GM18867 (cell line): ENCODE measurements at regions not wholly inside any gene's neighbourhood (a gene's known extent, or its start where the extent isn't known, plus 50 kb on each side); places are given as distances from the start of the nearest gene placed in this dataset.
A peak's percentile ranks its signal among the peaks of the same experiment; 100 is the strongest.

ENCODE experiments used
- ATAC-seq: cut with Tn5 transposase; IDR thresholded peaks from one replicate; pipeline ENCODE4 v1.9.1; 2021; ENCODE audit warnings: mild to moderate bottlenecking, moderate library complexity; ENCODE audit not compliant: unreplicated experiment

DNA sequence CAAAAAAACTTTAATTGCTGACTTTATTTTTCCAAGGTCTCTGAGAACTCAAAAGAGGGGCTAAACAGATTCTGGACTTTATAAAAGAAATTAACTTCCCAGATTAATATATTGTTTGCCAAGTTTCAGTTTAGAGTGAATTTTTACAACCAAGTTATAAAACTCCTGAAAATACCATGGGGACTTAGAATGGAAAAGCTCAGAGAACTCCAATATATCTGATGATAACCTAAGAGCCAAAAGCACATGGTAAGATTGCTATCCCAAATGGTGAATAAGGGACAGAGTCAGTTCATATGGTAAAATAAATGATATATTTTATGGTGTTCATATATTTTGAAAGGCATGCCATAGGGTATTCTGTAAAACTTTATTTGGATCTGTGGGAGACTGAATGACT, 470.9 kb downstream of the TTLL7 start:
- no peak for ATAC-seq

DNA sequence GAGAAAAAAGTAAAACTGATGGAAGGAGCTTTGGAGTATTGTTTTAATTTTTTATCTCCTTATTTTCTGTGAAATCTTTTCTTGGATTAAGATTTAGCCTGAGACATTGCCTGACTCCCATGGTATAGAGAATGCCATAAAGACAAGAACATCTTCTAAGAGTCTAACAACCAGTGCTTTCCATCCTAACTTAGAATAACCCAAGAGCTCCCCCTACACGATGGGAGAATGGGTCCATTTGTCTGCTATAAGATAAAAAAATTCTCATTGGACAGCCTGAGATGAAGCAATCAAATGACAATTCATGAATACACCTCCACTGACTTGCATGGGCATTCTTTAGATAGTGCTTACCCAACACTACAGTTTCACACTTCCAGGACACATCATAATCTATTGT, 478.1 kb downstream of the TTLL7 start:
- ATAC-seq = no peak

DNA sequence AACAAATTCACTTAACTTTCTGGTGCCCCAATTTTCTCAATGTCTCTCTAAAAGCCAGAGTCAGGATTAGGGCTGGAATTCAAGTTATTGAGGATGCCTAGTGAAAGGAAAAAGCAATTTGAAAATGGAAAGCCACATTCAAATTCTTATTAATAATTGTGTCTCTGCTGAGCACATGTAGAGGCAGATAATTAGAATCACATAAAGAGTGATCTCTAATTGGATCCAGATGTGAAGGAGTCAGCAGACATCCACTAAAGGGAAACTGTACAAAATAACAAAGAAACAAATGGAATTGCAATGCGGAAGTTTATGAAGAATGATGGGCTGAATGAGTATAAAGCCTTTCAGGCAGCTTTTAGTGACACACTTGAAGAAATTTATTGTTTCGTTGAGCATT, 482.6 kb downstream of the TTLL7 start:
- ATAC-seq = no peak

DNA sequence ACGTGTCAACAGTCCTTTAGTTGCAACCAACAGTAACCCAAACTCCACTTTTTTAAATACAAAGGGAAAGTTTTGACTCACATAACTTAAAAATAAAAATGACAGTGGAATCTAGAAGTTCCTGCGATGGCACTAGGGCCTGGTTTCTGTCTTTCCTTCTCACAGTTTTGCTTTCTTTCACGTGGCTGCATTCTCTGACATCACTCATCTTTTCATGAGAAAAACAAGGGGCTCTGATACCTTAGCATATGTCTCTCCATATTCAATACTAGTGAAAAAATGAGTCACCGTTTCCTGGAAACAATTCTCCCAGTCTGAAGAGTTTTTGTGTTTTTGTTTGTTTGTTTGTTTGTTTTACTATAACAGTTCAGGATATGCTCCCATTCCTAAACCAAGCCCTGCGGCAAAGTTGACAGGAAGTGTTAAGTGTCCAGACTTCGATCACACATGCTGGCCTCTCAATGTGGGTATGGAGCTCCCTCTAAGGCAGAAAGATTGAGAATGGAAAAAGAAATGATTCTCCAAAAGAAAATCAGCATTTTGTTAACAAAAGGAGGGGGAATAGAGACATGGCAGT, 483.3 kb downstream of the TTLL7 start:
- no peak for ATAC-seq

DNA sequence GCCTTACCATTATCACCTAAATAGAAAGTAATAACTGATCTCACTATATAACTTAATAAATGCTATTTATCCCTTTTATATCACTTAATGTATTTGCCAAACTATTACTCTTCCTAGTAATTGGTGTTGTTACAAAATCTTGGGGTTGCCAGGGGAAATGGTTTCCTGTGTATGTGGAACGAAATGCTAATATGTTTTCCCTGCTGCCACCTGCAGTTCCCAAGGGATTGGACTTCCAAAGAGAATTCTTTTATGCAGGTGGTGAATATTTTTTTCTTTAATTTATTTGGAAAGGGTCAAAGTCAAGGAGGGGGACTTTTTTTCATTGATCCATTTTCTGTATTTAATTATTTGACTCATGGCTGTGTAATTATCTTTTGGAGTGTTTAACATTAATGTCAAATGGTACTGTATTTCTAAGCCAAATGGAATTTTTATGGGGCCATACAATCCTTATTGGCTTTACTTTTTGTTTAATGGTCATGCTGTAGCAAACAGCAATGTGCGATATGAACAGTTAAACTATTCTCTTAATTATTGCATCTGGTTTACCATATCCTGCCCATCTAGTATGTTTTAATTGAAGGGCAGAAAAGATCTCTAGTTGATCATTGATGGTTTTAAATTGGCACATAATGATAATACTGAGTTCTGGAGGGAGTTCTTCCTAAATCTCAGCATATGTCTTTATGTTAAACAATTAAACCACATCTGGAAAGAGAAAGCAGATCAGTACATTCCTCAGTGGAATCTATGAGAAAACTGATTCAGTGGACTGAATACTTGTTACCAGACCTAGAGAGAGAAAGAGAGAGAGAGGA, 486.3 kb downstream of the TTLL7 start:
- ATAC-seq = no peak

GRCh38 chr1:83511146-83511726, 487.7 kb downstream of the TTLL7 start:
- no peak for ATAC-seq

DNA sequence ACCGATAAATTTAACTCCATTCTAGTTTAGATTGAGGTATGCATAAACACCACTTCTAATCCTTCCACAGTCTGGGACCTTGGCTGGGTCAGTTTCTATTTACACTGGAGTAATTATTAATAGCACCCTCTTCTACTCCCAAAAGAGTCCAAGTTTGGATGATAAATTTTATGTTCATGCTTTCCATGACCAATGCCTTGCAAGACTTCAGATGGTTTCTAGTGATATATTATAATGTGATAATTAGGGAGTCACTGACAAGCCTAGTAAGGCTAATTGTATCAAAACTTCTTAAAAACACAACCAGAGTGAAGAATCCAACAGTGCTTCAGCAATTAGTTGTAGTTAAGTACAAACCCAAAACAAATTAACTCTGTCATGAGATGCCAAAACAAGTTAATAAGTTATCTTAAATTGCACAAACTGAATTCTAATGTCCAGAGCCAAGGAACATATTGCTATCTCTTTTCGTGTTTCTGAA, 489.6 kb downstream of the TTLL7 start:
- ATAC-seq = no peak

GRCh38 chr1:83508485-83509151, 490.3 kb downstream of the TTLL7 start:
- peak; percentile 91 for ATAC-seq

DNA sequence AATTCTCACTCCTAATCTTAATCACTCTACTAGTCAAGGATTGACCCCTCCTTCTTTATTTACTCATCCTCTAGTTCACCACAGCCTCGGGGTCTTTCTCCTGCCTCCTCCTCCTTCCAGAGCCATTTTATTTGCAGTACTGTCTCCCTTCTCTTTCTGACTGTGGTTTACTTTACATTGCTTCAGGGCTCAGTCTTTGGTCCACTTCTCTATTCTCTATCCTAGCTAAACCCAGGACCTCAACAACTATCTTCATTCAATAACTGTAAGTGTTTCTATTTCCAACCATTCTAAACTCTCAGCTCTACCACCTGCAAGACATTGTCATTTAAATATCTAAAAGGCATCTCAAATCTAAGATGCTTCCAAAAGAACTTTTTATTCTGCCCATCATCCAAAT, 493.8 kb downstream of the TTLL7 start:
- no peak for ATAC-seq

DNA sequence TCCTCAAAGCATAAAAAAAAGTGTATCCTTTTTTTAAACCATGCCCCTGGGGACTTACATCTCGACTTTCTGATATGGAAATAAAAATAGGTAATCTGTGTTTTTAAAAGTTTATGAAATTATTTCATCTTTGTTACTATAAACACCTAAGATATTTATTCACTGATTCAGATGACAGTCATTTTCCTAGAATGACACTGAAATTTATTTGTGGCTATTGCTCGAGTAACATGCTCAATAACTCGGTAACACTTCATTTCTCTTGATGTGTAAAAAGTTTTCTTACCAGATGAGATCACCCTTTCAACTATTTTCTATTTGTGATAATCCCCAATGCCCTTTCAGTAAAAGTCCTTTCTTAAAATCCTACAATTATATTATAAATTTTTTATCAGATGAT, 495.8 kb downstream of the TTLL7 start:
- ATAC-seq = no peak

DNA sequence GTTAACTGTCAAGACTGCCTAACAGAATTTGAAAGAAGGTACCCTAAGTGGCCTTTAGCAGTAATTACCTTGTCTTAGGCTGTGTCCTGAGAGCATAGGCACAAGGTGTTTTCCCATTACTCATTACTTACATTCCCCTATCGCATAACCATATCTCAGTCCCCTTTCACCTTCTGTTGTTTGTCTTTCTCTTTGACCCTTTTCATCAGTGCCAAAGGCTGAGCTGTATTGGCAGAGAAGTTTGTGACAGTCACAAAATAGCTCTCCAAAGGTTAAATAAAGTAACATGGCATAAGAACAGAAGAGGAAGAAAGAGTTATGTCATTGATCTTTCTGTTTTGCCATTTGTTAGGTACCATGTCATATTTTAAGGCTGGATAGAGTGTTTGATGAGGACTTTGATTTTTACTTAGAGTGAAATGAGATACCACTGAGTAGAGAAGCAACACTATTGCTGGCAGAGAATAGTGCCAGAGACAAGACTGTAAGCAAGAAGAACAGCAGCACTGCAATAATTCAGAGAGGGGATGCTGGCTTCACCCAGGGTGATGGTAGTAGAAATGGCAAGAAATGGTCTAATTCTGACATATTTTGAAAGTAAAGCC, 497.8 kb downstream of the TTLL7 start:
- ATAC-seq = peak; percentile 87

GRCh38 chr1:83500531-83500930, 498.4 kb downstream of the TTLL7 start:
- peak; percentile 31 for ATAC-seq

DNA sequence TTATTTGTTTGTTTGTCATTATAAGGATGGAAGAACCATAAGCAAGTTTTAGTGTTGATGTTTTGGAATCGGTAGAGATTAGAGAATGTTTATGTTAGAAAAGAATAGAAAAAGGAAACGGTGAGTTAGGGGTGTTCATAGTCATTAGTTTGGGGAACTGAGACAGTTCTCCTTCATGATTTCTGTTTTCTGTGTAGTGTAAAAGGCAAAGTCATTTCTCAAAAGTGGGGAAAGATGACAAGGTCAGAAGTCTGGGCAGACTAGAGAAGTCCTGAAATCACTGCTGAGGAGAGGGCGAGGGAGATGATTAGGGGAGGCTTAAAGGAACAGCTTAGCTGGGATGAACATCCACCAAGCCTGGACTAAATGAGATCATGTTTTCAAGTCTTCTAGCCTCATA, 498.9 kb downstream of the TTLL7 start:
- peak; percentile 58 for ATAC-seq

DNA sequence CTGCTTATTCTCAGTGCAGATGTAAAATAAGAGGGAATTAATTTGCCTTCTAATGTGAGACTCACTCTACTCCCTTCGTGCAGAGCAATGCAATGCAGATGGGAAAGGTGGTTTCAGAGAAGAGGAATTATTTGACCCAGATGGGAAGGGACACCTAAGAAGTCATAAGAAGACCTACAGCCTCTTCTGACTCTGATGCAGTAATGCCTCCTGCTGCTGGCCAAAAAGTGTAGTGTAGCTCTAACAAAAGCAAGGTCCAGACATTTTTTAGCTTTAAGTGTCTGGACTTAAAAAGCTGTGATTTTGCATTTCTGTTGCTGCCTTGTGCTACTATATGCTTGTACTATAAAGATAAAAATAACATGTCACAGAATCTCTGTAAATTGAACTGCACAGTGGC, 501.4 kb downstream of the TTLL7 start:
- peak; percentile 22 for ATAC-seq

- no peak for ATAC-seq
Observed at GRCh38 chr1:83495560-83495959, 503.4 kb downstream of the TTLL7 start.

- ATAC-seq = no peak
Observed at GRCh38 chr1:83493633-83494032, 505.3 kb downstream of the TTLL7 start.

GRCh38 chr1:83491930-83492329, 507.0 kb downstream of the TTLL7 start:
- ATAC-seq = no peak

GRCh38 chr1:83490988-83491387, 507.9 kb downstream of the TTLL7 start:
- no peak for ATAC-seq

DNA sequence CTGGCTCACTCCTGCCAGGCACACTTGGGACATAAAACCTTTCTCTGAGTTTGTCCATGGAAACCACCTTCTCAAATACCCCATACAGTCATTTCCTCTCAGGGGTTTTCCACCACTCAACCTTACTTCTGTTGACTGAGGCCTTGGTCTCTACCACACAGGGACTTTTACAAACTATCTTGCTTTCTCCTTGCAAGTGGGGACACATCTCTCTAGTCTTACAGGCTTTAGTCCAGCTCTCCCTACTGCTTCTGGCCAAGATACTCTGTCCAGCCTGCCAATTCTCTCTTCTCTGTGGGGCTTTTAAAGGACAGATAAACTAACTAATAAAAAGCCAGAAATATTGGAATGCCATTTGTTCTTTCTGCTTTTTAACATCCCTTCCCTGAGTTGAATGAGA, 510.8 kb downstream of the TTLL7 start:
- ATAC-seq = peak; percentile 78

DNA sequence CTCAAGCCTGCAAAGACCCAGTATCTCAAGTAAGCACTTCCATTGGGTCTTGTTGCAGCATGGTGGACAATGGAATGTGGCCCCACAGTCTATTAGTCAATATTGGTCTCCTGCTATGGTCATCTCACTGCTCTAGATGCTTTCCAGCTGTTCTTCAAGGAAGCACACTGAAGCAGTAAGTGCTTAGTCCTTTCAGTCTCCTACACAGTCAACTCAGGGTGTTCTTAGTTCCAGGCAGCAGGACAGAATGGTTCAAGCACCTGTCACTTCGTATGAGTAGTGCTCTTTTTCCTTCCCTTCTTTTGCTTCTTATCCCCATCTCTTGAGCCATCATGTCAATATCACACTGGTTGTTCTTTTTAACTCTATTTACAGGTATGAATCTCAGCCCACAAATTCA, 511.5 kb downstream of the TTLL7 start:
- peak; percentile 31 for ATAC-seq

DNA sequence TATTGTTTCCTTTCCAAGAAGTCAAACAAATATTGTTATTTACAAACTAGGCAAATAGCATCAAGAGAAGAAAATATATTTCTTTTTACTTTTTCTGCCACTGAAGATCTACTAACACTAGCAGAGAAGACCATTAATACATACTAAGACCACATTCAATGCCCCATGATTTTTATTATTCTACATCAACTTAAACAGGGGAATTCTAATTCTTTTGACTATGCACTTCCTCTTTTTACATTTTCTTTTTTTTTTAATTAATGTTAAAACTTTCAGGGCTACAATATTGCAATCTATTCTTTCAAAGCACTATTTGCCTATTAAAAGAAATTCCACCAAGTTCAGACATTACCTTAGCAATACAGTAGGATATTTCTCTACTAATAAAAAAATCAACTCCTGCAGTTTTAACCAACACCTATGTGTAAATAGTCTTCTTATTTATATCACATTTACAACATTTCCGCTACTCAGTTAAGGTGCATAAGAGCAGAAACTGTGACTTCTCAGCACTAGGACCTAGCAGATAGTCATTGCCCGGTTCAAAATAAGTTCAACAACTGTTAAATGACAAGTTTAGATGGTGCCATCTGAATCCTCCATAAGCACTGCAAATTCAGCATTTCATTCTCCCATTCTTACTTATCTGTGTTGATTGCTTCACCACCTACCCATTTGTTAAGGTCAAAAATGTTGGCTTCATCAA, 513.5 kb downstream of the TTLL7 start:
- ATAC-seq = peak; percentile 47
